Spleen (tissue), 11 donors: ENCODE measurements at regions not wholly inside any gene's neighbourhood (a gene's known extent, or its start where the extent isn't known, plus 50 kb on each side); places are given as distances from the start of the nearest gene placed in this dataset.

Source experiments
- DNase-seq: peaks from one replicate; pipeline ENCODE4 v3.0.0-alpha.2; 2020
- H3K27ac ChIP-seq, 8 donors: fragments of 200-600 bp; sonication (generic) in 7 of 8; 1 replicate in 4 of 8; 2 replicates in 4 of 8; pipeline versions ENCODE4 v1.5.0 to v1.8.0; 2016 to 2021; ENCODE audit warnings: inconsistent platforms in 4 of 8, mild to moderate bottlenecking in 4 of 8, moderate library complexity in 1 of 8
- H3K27me3 ChIP-seq, 7 donors: fragments of 200-600 bp; sonication (generic) in 6 of 7; replicated peaks in 1 of 7; 1 replicate in 4 of 7; 2 replicates in 3 of 7; pipeline versions ENCODE4 v1.5.0 to v1.8.0; 2016 to 2021; ENCODE audit warnings: inconsistent platforms in 3 of 7, mild to moderate bottlenecking in 1 of 7
- H3K36me3 ChIP-seq, 6 donors: fragments of 200-600 bp; sonication (generic) in 5 of 6; 1 replicate in 4 of 6; 2 replicates in 2 of 6; pipeline versions ENCODE4 v1.5.0 to v1.8.0; 2016 to 2021; ENCODE audit warnings: inconsistent platforms in 2 of 6
- H3K4me1 ChIP-seq, 6 donors: fragments of 200-600 bp; sonication (generic) in 5 of 6; 1 replicate in 3 of 6; 2 replicates in 3 of 6; pipeline versions ENCODE4 v1.5.0 to v1.8.0; 2016 to 2021; ENCODE audit warnings: inconsistent platforms in 3 of 6
- H3K4me3 ChIP-seq, 8 donors: fragments of 200-600 bp; sonication (generic) in 7 of 8; 1 replicate in 4 of 8; 2 replicates in 4 of 8; pipeline versions ENCODE4 v1.5.0 to v1.8.0; 2016 to 2021; ENCODE audit warnings: inconsistent platforms in 4 of 8, mild to moderate bottlenecking in 4 of 8, moderate library complexity in 2 of 8
- H3K9me3 ChIP-seq, 8 donors: fragments of 200-600 bp; sonication (generic) in 7 of 8; 1 replicate in 4 of 8; 2 replicates in 4 of 8; pipeline versions ENCODE4 v1.5.0 to v1.8.0; 2016 to 2021; ENCODE audit warnings: inconsistent platforms in 4 of 8
- CTCF ChIP-seq, 11 experiments: fragments of 200-600 bp in 7 of 11; fragments of 450-650 bp in 4 of 11; sonication (generic) in 4 of 11; IDR thresholded peaks in 8 of 11; conservative IDR thresholded peaks in 3 of 11; 1 replicate in 7 of 11; 2 replicates in 4 of 11; pipeline versions ENCODE4 v1.4.0 to v1.8.0; 2016 to 2021; ENCODE audit warnings: antibody characterized with exemption in 11 of 11, inconsistent platforms in 4 of 11, mild to moderate bottlenecking in 1 of 11
- POLR2A ChIP-seq, 3 donors: fragments of 450-650 bp; IDR thresholded peaks; one replicate each; pipeline ENCODE4 v1.5.1; 2017; ENCODE audit warnings: antibody characterized with exemption in 3 of 3, mild to moderate bottlenecking in 1 of 3
- POLR2AphosphoS5 ChIP-seq, 3 donors: sonication (generic); formaldehyde crosslinking; IDR thresholded peaks; one replicate each; pipeline ENCODE4 v1.5.1; 2017; ENCODE audit warnings: antibody characterized with exemption in 3 of 3
- WGBS, 5 donors: extraction: QIAGEN DNeasy Blood & Tissue Kit in 3 of 5; methylation state at CpG; one replicate each; pipeline versions ENCODE4 v1.1.5 to v1.1.7; 2013 to 2018; 5-methylcytosine and 5-hydroxymethylcytosine counted together
- intact Hi-C: fragments of 100-400 bp; cut with DNase I; formaldehyde crosslinking; loops from one replicate; pipeline ENCODE4 v1.15.0; 2023; ENCODE audit warnings: low total_unique reads
- donor health status: healthy with polysubstance abuse.
- donor health status: DM: no; HTN: no; CAD: no; lungs with moderate emphysema.
- donor health status: DM: no; HTN: no; CAD: no.
- donor health status: Bipolar disorder and iron deficiency.
- donor health status: healthy.
- donor health status: DM: no; HTN: no; CAD: no.
- donor health status: DM: yes; HTN: yes; CAD: no.

GRCh38 chrX:88526385-88526784 lies 220.6 kb upstream of the CPXCR1 start:
- H3K4me3 ChIP-seq = no peak overlapping the region
- no peaks in the 10 kb centered on the region for H3K36me3 ChIP-seq
- H3K9me3 ChIP-seq = peaks cover 0 to 13% (median 0%) of the 10 kb centered on the region in 8 donors
- intact Hi-C loops = no loop called here
- H3K4me1 ChIP-seq = no peaks in the 10 kb centered on the region
- no peaks in the 10 kb centered on the region for H3K27me3 ChIP-seq
- H3K27ac ChIP-seq = no peak overlapping the region
- DNase-seq = no peak
- TF ChIP-seq POLR2AphosphoS5 (IDR thresholded peaks at IDR 0.05) (no peak), POLR2A (IDR thresholded peaks at IDR 0.05) (no peak), CTCF (IDR thresholded peaks at IDR 0.05 in 8 of 11, conservative IDR thresholded peaks at IDR 0.05 in 3 of 11) (no peak)
- WGBS, 5 donors = 54 to 79% (median 67%) methylated on average over 1 of the region's 1 CpG

- no peaks in the 10 kb centered on the region for H3K9me3 ChIP-seq
- DNase-seq = no peak
- no peak overlapping the region for H3K27ac ChIP-seq
- H3K27me3 ChIP-seq = no peaks in the 10 kb centered on the region
- TF ChIP-seq CTCF (IDR thresholded peaks at IDR 0.05 in 8 of 11, conservative IDR thresholded peaks at IDR 0.05 in 3 of 11) = no peak
- TF ChIP-seq POLR2AphosphoS5 (IDR thresholded peaks at IDR 0.05) = no peak
- no peak for TF ChIP-seq POLR2A (IDR thresholded peaks at IDR 0.05)
- WGBS, 5 donors = 75 to 87% (median 85%) methylated on average over 3 of the region's 3 CpGs
- H3K4me3 ChIP-seq = no peak overlapping the region
- no peaks in the 10 kb centered on the region for H3K4me1 ChIP-seq
- H3K36me3 ChIP-seq = no peaks in the 10 kb centered on the region
- intact Hi-C loops = no loop called here
These were observed 188.6 kb upstream of the CPXCR1 start for GRCh38 chrX:88558421-88558820.

GRCh38 chrX:88560673-88561330 lies 186.2 kb upstream of the CPXCR1 start:
- TF ChIP-seq CTCF (IDR thresholded peaks at IDR 0.05 in 8 of 11, conservative IDR thresholded peaks at IDR 0.05 in 3 of 11) (no peak), POLR2A (IDR thresholded peaks at IDR 0.05) (no peak), POLR2AphosphoS5 (IDR thresholded peaks at IDR 0.05) (no peak)
- Histone ChIP-seq H3K4me1 (no peaks in the 10 kb centered on the region), H3K9me3 (no peaks in the 10 kb centered on the region), H3K36me3 (no peaks in the 10 kb centered on the region), H3K27me3 (no peaks in the 10 kb centered on the region), H3K4me3 (no peak overlapping the region), H3K27ac (no peak overlapping the region)
- WGBS, 5 donors = 21 to 29% (median 25%) methylated on average over 4 of the region's 4 CpGs
- intact Hi-C loops = no loop called here
- DNase-seq = no peak

GRCh38 chrX:88584283-88584682 lies 162.7 kb upstream of the CPXCR1 start:
- WGBS, 5 donors = 54 to 91% (median 80%) methylated on average over 1 to 3 of the region's 3 CpGs
- no peak overlapping the region for H3K4me3 ChIP-seq
- H3K27me3 ChIP-seq = no peaks in the 10 kb centered on the region
- no peaks in the 10 kb centered on the region for H3K36me3 ChIP-seq
- H3K9me3 ChIP-seq = peaks cover 0 to 32% (median 14%) of the 10 kb centered on the region in 8 donors
- TF ChIP-seq POLR2AphosphoS5 (IDR thresholded peaks at IDR 0.05) (no peak), CTCF (IDR thresholded peaks at IDR 0.05 in 8 of 11, conservative IDR thresholded peaks at IDR 0.05 in 3 of 11) (no peak), POLR2A (IDR thresholded peaks at IDR 0.05) (no peak)
- DNase-seq = no peak
- intact Hi-C loops = no loop called here
- H3K27ac ChIP-seq = no peak overlapping the region
- no peaks in the 10 kb centered on the region for H3K4me1 ChIP-seq
